GM12878 (cell line): ENCODE measurements at regions not wholly inside any gene's neighbourhood (a gene's known extent, or its start where the extent isn't known, plus 50 kb on each side); places are given as distances from the start of the nearest gene placed in this dataset.

Experiments
- ATAC-seq: fragments of 200-7000 bp; cut with Tn5 transposase; 3 replicates; pipeline ENCODE4 v1.9.1; 2020; ENCODE audit warnings: mild to moderate bottlenecking, moderate library complexity
- BruUV-seq: library from RNA; stranded (reverse); fragments of 400-500 nt; replicated peaks from 2 replicates; lab custom pipeline; 2021; lab: Mats Ljungman, UMichigan
- CTCF ChIA-PET: fragments of 300-600 bp; sonication (Branson Sonifier 250); formaldehyde crosslinking; extraction: SDS; loops from one replicate; lab custom pipeline; 2021; ENCODE audit warnings: inconsistent platforms; lab: Yijun Ruan, JAX
- POLR2A ChIA-PET: fragments of 350-600 bp; formaldehyde crosslinking; extraction: SDS; loops from one replicate; lab custom pipeline; 2021; ENCODE audit warnings: inconsistent platforms; lab: Charles Lee
- RAD21 ChIA-PET: fragments of 300-600 bp; sonication (Branson Sonifier 250); formaldehyde crosslinking; loops from one replicate; lab custom pipeline; 2023; ENCODE audit warnings: antibody characterized with exemption; ENCODE audit not compliant: unreplicated experiment; lab: Charles Lee
- SMC1A ChIA-PET: fragments of 300-600 bp; sonication (Branson Sonifier 250); formaldehyde crosslinking; loops from one replicate; lab custom pipeline; 2023; ENCODE audit not compliant: unreplicated experiment, uncharacterized antibody; lab: Charles Lee
- DNase-seq: peaks from one replicate; pipeline ENCODE4 v3.0.0-alpha.2; 2011; ENCODE audit warnings: low read depth, low spot score
- FAIRE-seq: peaks from 3 replicates; lab custom pipeline; 2011; peaks lifted over from hg19 to GRCh38; lab: Jason Lieb, UNC
- H2AFZ ChIP-seq: 2 replicates; pipeline ENCODE4 v1.6.0; 2011; ENCODE audit warnings: low read depth, low read length, control low read depth; ENCODE audit not compliant: control insufficient read depth
- H3K27ac ChIP-seq: 2 replicates; pipeline ENCODE4 v1.5.1; 2011; ENCODE audit warnings: control low read depth; ENCODE audit not compliant: control insufficient read depth, insufficient read depth
- H3K27me3 ChIP-seq, 2 experiments: replicated peaks in 1 of 2; 2 replicates each; pipeline versions ENCODE4 v1.6.0 to v1.6.1; 2011; ENCODE audit warnings: low read length in 1 of 2; ENCODE audit not compliant: control insufficient read depth in 2 of 2, insufficient read depth in 2 of 2
- H3K36me3 ChIP-seq, 2 experiments: 2 replicates each; pipeline ENCODE4 v1.5.1; 2011; ENCODE audit warnings: low read length in 1 of 2; ENCODE audit not compliant: control insufficient read depth in 2 of 2, insufficient read depth in 2 of 2
- H3K4me1 ChIP-seq: 2 replicates; pipeline ENCODE4 v1.6.1; 2011; ENCODE audit warnings: mild to moderate bottlenecking, low read length, moderate library complexity, mixed read lengths; ENCODE audit not compliant: control insufficient read depth, insufficient read depth
- H3K4me2 ChIP-seq: 2 replicates; pipeline ENCODE4 v1.6.0; 2011; ENCODE audit warnings: control low read depth; ENCODE audit not compliant: control insufficient read depth, insufficient read depth
- H3K4me3 ChIP-seq: fragments of 200-600 bp; sonication (generic); 2 replicates; pipeline ENCODE4 v1.5.1; 2016
- H3K79me2 ChIP-seq: 2 replicates; pipeline ENCODE4 v1.6.0; 2011; ENCODE audit warnings: low read length; ENCODE audit not compliant: control insufficient read depth, insufficient read depth
- H3K9ac ChIP-seq: 2 replicates; pipeline ENCODE4 v1.8.0; 2011; ENCODE audit warnings: low read length, control low read depth, mixed read lengths; ENCODE audit not compliant: control insufficient read depth, insufficient read depth
- H3K9me3 ChIP-seq: replicated peaks from 3 replicates; pipeline ENCODE4 v1.5.1; 2011; ENCODE audit warnings: mild to moderate bottlenecking, low read length; ENCODE audit not compliant: control insufficient read depth, insufficient read depth
- H4K20me1 ChIP-seq: 2 replicates; pipeline ENCODE4 v1.6.0; 2011; ENCODE audit not compliant: control insufficient read depth, insufficient read depth
- FOXM1 ChIP-seq: IDR thresholded peaks from 2 replicates; pipeline ENCODE4 v1.6.1; 2012; ENCODE audit warnings: low read depth, mild to moderate bottlenecking, inconsistent platforms, low read length, moderate library complexity
- PML ChIP-seq: IDR thresholded peaks from 2 replicates; pipeline ENCODE4 v1.6.1; 2012; ENCODE audit warnings: low read length, inconsistent platforms
- SREBF2 ChIP-seq: IDR thresholded peaks from 2 replicates; pipeline ENCODE4 v1.6.1; 2012; ENCODE audit warnings: mild to moderate bottlenecking, low read length
- WGBS: methylation state at CpG from one replicate; pipeline ENCODE4 v1.1.6; 2016; ENCODE audit warnings: low lambda C conversion rate; ENCODE audit not compliant: insufficient replicate concordance, insufficient coverage; ENCODE audit errors: missing lambda C conversion rate; 5-methylcytosine and 5-hydroxymethylcytosine counted together
- in situ Hi-C: fragments of 300-500 bp; cut with MboI; formaldehyde crosslinking; loops from 9 replicates; pipeline ENCODE4 v1.14.3; 2018; ENCODE audit warnings: mixed read lengths
- intact Hi-C: fragments of 100-400 bp; cut with micrococcal nuclease; formaldehyde crosslinking; loops from one replicate; pipeline ENCODE4 v1.14.2; 2022; ENCODE audit not compliant: unreplicated experiment
- TF ChIP-seq, protein P1 (sequence below), 3 experiments: IDR thresholded peaks in 2 of 3; conservative IDR thresholded peaks in 1 of 3; 2 replicates each; pipeline ENCODE4 v1.5.1; 2011; ENCODE audit warnings: low read depth in 3 of 3, low read length in 3 of 3, mild to moderate bottlenecking in 3 of 3, control low read depth in 2 of 3, moderate library complexity in 2 of 3, inconsistent platforms in 1 of 3, mixed read lengths in 1 of 3; ENCODE audit not compliant: control insufficient read depth in 2 of 3, insufficient read depth in 1 of 3; ENCODE audit errors: extremely low read depth in 1 of 3

DNA sequence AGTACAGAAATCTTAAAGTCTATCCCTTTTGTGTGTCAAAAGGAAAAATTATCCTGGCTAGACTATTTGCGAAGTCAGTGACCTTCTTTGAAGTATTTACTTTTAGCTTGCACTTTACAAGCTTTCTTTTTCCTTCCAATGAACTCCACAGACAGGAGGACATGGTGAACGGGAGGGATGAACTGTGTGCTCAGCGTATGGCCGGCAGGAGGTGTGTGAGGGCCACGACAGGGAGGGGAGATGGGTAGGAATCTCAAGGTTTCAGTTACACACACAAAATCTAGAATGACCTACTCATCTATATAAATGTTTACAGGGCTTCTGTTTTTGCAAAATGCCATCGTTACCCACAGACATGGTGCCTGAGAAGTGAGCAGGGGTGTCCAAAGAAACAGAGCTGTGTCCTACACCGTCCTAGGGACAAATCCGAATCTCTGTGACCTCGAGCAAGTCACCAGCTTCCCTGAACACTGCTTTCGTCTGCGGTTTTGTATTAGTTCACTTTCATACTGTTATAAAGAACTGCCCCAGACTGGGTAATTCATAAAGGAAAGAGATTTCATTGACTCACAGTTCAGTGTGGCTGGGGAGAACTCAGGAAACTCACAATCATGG lies 537.2 kb downstream of the LIG4 start:
- 14% methylated on average over 11 of the region's 11 CpGs for WGBS
- RAD21 ChIA-PET, result interaction anchor here (1.0 kb wide), 1 partner anchor 424 kb away, joined by 3 read pairs; no protein-coding TSS in a partner anchor
- DNase-seq, result no peak
- POLR2A ChIA-PET, result no interaction called here
- CTCF ChIA-PET, result no interaction called here
- in situ Hi-C loops, result no loop called here
- no peak overlapping the region for H3K27ac ChIP-seq
- no peak overlapping the region for H3K4me2 ChIP-seq
- no peak for ATAC-seq
- no peak overlapping the region for H3K9ac ChIP-seq
- SMC1A ChIA-PET, result interaction anchor here (1.3 kb wide), 1 partner anchor 477 kb away, joined by 3 read pairs; no protein-coding TSS in a partner anchor
- no peak for TF ChIP-seq FOXM1
- TF ChIP-seq, protein P1, sequence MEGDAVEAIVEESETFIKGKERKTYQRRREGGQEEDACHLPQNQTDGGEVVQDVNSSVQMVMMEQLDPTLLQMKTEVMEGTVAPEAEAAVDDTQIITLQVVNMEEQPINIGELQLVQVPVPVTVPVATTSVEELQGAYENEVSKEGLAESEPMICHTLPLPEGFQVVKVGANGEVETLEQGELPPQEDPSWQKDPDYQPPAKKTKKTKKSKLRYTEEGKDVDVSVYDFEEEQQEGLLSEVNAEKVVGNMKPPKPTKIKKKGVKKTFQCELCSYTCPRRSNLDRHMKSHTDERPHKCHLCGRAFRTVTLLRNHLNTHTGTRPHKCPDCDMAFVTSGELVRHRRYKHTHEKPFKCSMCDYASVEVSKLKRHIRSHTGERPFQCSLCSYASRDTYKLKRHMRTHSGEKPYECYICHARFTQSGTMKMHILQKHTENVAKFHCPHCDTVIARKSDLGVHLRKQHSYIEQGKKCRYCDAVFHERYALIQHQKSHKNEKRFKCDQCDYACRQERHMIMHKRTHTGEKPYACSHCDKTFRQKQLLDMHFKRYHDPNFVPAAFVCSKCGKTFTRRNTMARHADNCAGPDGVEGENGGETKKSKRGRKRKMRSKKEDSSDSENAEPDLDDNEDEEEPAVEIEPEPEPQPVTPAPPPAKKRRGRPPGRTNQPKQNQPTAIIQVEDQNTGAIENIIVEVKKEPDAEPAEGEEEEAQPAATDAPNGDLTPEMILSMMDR (IDR thresholded peaks at IDR 0.05 in 2 of 3, conservative IDR thresholded peaks at IDR 0.05 in 1 of 3; ENCODE audit: control insufficient read depth in 2 of 3, extremely low read depth in 1 of 3, insufficient read depth in 1 of 3, low read depth in 3 of 3, low read length in 3 of 3), result peak in 1 of 3 experiments; percentile 7; a peak in 1 of 6 replicates
- no peak for TF ChIP-seq PML
- no peak for TF ChIP-seq SREBF2
- H3K79me2 ChIP-seq, result no peaks in the 10 kb centered on the region
- no peaks in the 10 kb centered on the region for H3K36me3 ChIP-seq
- no peak for FAIRE-seq
- intact Hi-C loops, result no loop called here
- no TSS peak for BruUV-seq
- H3K4me1 ChIP-seq, result no peaks in the 10 kb centered on the region
- no peak overlapping the region for H2AFZ ChIP-seq
- no peaks in the 10 kb centered on the region for H3K27me3 ChIP-seq
- H3K9me3 ChIP-seq, result no peaks in the 10 kb centered on the region
- no peaks in the 10 kb centered on the region for H4K20me1 ChIP-seq
- H3K4me3 ChIP-seq, result no peak overlapping the region
